ENCODE measurements at regions not wholly inside any gene's neighbourhood (a gene's known extent, or its start where the extent isn't known, plus 50 kb on each side); places are given as distances from the start of the nearest gene placed in this dataset.

GRCh38 chr12:128083132-128083729 lies 183.7 kb upstream of the TMEM132C start:
- Histone ChIP-seq H3K36me3 (ENCODE audit: insufficient read depth, low read length) (no peaks in the 10 kb centered on the region), H3F3A (ENCODE audit: insufficient read depth, low read length) (no peaks in the 10 kb centered on the region), H3K4me1 (ENCODE audit: insufficient read depth, low read length, severe bottlenecking) (no peaks in the 10 kb centered on the region), H3K9me2 (ENCODE audit: low read depth, low read length) (no peaks in the 10 kb centered on the region), H3K4me3 (ENCODE audit: low read depth, low read length, poor library complexity, severe bottlenecking) (no peak overlapping the region), H2AFZ (ENCODE audit: low read length) (no peak overlapping the region), H3K4me2 (ENCODE audit: low read length) (no peak overlapping the region), H3K9me3 (ENCODE audit: low read length) (no peaks in the 10 kb centered on the region), H3K27ac (ENCODE audit: low read depth, low read length, poor library complexity, severe bottlenecking) (no peak overlapping the region), H4K20me1 (ENCODE audit: insufficient read depth, low read length) (no peaks in the 10 kb centered on the region), H3K9ac (ENCODE audit: low read length) (no peak overlapping the region), H3K27me3 (ENCODE audit: insufficient read depth, low read length) (no peaks in the 10 kb centered on the region), H3K79me2 (ENCODE audit: insufficient read depth, low read length) (no peaks in the 10 kb centered on the region)
- TF ChIP-seq, protein P1, sequence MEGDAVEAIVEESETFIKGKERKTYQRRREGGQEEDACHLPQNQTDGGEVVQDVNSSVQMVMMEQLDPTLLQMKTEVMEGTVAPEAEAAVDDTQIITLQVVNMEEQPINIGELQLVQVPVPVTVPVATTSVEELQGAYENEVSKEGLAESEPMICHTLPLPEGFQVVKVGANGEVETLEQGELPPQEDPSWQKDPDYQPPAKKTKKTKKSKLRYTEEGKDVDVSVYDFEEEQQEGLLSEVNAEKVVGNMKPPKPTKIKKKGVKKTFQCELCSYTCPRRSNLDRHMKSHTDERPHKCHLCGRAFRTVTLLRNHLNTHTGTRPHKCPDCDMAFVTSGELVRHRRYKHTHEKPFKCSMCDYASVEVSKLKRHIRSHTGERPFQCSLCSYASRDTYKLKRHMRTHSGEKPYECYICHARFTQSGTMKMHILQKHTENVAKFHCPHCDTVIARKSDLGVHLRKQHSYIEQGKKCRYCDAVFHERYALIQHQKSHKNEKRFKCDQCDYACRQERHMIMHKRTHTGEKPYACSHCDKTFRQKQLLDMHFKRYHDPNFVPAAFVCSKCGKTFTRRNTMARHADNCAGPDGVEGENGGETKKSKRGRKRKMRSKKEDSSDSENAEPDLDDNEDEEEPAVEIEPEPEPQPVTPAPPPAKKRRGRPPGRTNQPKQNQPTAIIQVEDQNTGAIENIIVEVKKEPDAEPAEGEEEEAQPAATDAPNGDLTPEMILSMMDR (IDR thresholded peaks at IDR 0.05; ENCODE audit: low read length) = no peak
- TF ChIP-seq EZH2 (IDR thresholded peaks at IDR 0.05; ENCODE audit: borderline replicate concordance, low read length) = no peak

DNA sequence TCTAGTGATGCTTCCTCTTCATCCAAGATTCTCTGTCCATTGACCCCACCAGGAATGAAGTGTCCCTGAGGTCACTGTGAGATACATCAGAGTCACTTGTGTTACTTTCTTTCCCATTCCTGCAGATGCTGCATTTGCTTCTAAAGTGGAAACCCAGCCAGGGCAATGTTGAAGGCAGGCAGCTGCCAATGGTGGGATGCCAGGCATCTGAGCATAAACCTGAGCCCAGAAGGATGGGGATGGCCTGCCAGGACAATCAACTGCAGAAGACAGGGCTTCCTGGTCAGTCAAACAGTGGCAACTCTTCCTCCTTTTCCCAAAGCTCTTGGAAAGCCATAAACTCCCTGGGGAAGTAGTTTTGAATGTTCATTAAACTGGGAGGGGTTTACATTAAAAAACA lies 178.0 kb upstream of the TMEM132C start:
- Histone ChIP-seq H3K9me3 (ENCODE audit: low read length) (no peaks in the 10 kb centered on the region), H3K4me2 (ENCODE audit: low read length) (no peak overlapping the region), H3K4me1 (ENCODE audit: insufficient read depth, low read length, severe bottlenecking) (no peaks in the 10 kb centered on the region), H3K9me2 (ENCODE audit: low read depth, low read length) (no peaks in the 10 kb centered on the region), H3K4me3 (ENCODE audit: low read depth, low read length, poor library complexity, severe bottlenecking) (no peak overlapping the region), H3K9ac (ENCODE audit: low read length) (no peak overlapping the region), H3K27me3 (ENCODE audit: insufficient read depth, low read length) (no peaks in the 10 kb centered on the region), H4K20me1 (ENCODE audit: insufficient read depth, low read length) (no peaks in the 10 kb centered on the region), H3K79me2 (ENCODE audit: insufficient read depth, low read length) (no peaks in the 10 kb centered on the region), H3K36me3 (ENCODE audit: insufficient read depth, low read length) (no peaks in the 10 kb centered on the region), H3K27ac (ENCODE audit: low read depth, low read length, poor library complexity, severe bottlenecking) (no peak overlapping the region), H2AFZ (ENCODE audit: low read length) (no peak overlapping the region), H3F3A (ENCODE audit: insufficient read depth, low read length) (no peaks in the 10 kb centered on the region)
- no peak for TF ChIP-seq EZH2 (IDR thresholded peaks at IDR 0.05; ENCODE audit: borderline replicate concordance, low read length)
- TF ChIP-seq, protein P1 (IDR thresholded peaks at IDR 0.05; ENCODE audit: low read length) = no peak

DNA sequence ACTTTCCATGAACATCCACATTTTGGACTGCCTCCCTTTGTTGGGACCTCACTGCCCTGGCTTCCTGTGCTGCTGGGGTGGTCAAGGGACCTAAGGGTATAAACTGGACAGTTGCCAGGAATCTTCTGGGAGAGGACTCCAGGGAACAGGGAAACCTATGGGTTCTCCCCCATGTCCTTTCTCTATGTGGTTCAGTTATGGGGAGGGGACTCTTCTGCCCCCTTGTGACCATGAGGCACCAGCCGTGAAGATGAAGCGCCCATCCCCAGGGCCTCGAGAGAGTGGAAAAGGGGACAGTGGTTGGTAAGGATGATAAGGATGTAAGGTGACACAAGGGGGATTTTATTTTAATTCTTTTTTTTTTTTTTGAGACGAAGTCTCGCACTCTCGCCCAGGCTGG lies 177.0 kb upstream of the TMEM132C start:
- H4K20me1 ChIP-seq (ENCODE audit: insufficient read depth, low read length) = no peaks in the 10 kb centered on the region
- no peaks in the 10 kb centered on the region for H3K4me1 ChIP-seq (ENCODE audit: insufficient read depth, low read length, severe bottlenecking)
- no peaks in the 10 kb centered on the region for H3K27me3 ChIP-seq (ENCODE audit: insufficient read depth, low read length)
- H3K4me3 ChIP-seq (ENCODE audit: low read depth, low read length, poor library complexity, severe bottlenecking) = no peak overlapping the region
- H3K36me3 ChIP-seq (ENCODE audit: insufficient read depth, low read length) = no peaks in the 10 kb centered on the region
- H3F3A ChIP-seq (ENCODE audit: insufficient read depth, low read length) = no peaks in the 10 kb centered on the region
- TF ChIP-seq, protein P1 (IDR thresholded peaks at IDR 0.05; ENCODE audit: low read length) = no peak
- TF ChIP-seq EZH2 (IDR thresholded peaks at IDR 0.05; ENCODE audit: borderline replicate concordance, low read length) = no peak
- no peak overlapping the region for H3K4me2 ChIP-seq (ENCODE audit: low read length)
- no peaks in the 10 kb centered on the region for H3K9me2 ChIP-seq (ENCODE audit: low read depth, low read length)
- H2AFZ ChIP-seq (ENCODE audit: low read length) = no peak overlapping the region
- H3K9ac ChIP-seq (ENCODE audit: low read length) = no peak overlapping the region
- no peaks in the 10 kb centered on the region for H3K9me3 ChIP-seq (ENCODE audit: low read length)
- no peak overlapping the region for H3K27ac ChIP-seq (ENCODE audit: low read depth, low read length, poor library complexity, severe bottlenecking)
- no peaks in the 10 kb centered on the region for H3K79me2 ChIP-seq (ENCODE audit: insufficient read depth, low read length)
